ENCODE measurements at regions not wholly inside any gene's neighbourhood (a gene's known extent, or its start where the extent isn't known, plus 50 kb on each side); places are given as distances from the start of the nearest gene placed in this dataset.

GRCh38 chr1:115467790-115468189 lies 129.7 kb upstream of the NGF start:
- TF ChIP-seq RAD21 (IDR thresholded peaks at IDR 0.05; ENCODE audit: low read depth) (no peak), YY1 (IDR thresholded peaks at IDR 0.05; ENCODE audit: low read depth) (no peak), EP300 (IDR thresholded peaks at IDR 0.05; ENCODE audit: borderline replicate concordance) (no peak), TAF1 (IDR thresholded peaks at IDR 0.05; ENCODE audit: low read depth) (no peak), FOXM1 (IDR thresholded peaks at IDR 0.05; ENCODE audit: borderline replicate concordance, low read depth) (no peak), NFIC (IDR thresholded peaks at IDR 0.05) (no peak), EGR1 (IDR thresholded peaks at IDR 0.05) (no peak), ZBTB7A (IDR thresholded peaks at IDR 0.05; ENCODE audit: low read depth) (no peak), MAX (IDR thresholded peaks at IDR 0.05) (no peak), CREB1 (IDR thresholded peaks at IDR 0.05; ENCODE audit: low read depth) (no peak), USF1 (IDR thresholded peaks at IDR 0.05) (no peak), CEBPB (IDR thresholded peaks at IDR 0.05) (no peak), TEAD4 (IDR thresholded peaks at IDR 0.05) (no peak), TCF12 (IDR thresholded peaks at IDR 0.05; ENCODE audit: low read depth) (no peak)
- TF ChIP-seq, protein P1, sequence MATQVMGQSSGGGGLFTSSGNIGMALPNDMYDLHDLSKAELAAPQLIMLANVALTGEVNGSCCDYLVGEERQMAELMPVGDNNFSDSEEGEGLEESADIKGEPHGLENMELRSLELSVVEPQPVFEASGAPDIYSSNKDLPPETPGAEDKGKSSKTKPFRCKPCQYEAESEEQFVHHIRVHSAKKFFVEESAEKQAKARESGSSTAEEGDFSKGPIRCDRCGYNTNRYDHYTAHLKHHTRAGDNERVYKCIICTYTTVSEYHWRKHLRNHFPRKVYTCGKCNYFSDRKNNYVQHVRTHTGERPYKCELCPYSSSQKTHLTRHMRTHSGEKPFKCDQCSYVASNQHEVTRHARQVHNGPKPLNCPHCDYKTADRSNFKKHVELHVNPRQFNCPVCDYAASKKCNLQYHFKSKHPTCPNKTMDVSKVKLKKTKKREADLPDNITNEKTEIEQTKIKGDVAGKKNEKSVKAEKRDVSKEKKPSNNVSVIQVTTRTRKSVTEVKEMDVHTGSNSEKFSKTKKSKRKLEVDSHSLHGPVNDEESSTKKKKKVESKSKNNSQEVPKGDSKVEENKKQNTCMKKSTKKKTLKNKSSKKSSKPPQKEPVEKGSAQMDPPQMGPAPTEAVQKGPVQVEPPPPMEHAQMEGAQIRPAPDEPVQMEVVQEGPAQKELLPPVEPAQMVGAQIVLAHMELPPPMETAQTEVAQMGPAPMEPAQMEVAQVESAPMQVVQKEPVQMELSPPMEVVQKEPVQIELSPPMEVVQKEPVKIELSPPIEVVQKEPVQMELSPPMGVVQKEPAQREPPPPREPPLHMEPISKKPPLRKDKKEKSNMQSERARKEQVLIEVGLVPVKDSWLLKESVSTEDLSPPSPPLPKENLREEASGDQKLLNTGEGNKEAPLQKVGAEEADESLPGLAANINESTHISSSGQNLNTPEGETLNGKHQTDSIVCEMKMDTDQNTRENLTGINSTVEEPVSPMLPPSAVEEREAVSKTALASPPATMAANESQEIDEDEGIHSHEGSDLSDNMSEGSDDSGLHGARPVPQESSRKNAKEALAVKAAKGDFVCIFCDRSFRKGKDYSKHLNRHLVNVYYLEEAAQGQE (IDR thresholded peaks at IDR 0.05; ENCODE audit: low read depth), result no peak

DNA sequence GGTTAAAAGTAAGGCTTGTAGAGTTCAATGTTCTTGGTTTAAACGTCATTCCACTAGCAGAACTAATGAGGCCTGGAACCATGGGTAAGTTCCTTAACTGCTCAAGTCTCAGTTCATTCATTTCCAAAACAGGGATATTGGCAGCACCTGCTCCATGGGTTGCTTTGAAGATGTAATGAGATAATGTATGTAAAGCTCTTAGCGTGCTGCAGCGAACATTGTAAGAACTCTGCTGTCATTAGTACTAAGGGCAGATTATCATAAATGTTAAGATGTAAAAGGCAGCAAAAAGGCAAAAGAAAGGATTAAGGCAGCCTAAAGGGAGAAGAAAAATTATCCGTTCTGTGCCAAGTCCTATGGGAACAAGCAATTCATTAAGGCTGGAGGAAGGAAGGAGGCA lies 129.1 kb upstream of the NGF start:
- TF ChIP-seq YY1 (IDR thresholded peaks at IDR 0.05; ENCODE audit: low read depth) (no peak), ZBTB7A (IDR thresholded peaks at IDR 0.05; ENCODE audit: low read depth) (no peak), USF1 (IDR thresholded peaks at IDR 0.05) (no peak), NFIC (IDR thresholded peaks at IDR 0.05) (no peak), EP300 (IDR thresholded peaks at IDR 0.05; ENCODE audit: borderline replicate concordance) (no peak), TAF1 (IDR thresholded peaks at IDR 0.05; ENCODE audit: low read depth) (no peak), CEBPB (IDR thresholded peaks at IDR 0.05) (no peak), RAD21 (IDR thresholded peaks at IDR 0.05; ENCODE audit: low read depth) (no peak), TCF12 (IDR thresholded peaks at IDR 0.05; ENCODE audit: low read depth) (no peak)

DNA sequence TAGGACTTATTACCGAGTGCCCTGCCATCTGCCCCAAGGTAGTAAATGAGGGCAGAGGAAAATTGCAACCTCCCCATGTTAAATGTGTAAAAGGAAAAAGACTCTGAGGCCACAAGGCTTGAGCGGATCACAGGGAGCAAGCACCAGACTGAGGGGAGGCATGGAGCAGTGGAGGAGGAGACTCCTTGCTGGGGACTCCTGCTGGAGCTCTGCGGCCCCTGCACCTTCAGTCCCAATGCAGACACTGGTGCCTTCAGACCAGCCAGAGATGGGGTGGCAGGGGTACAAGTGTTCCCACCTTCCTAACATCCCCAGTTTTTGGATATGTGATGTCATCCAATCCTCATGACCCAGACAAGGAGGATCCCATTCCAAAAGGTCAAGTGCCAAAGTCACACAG lies 128.4 kb upstream of the NGF start:
- TF ChIP-seq FOXM1 (IDR thresholded peaks at IDR 0.05; ENCODE audit: borderline replicate concordance, low read depth) (no peak), TCF12 (IDR thresholded peaks at IDR 0.05; ENCODE audit: low read depth) (no peak), CREB1 (IDR thresholded peaks at IDR 0.05; ENCODE audit: low read depth) (no peak), TEAD4 (IDR thresholded peaks at IDR 0.05) (no peak), RAD21 (IDR thresholded peaks at IDR 0.05; ENCODE audit: low read depth) (no peak), YY1 (IDR thresholded peaks at IDR 0.05; ENCODE audit: low read depth) (no peak), TAF1 (IDR thresholded peaks at IDR 0.05; ENCODE audit: low read depth) (no peak), USF1 (IDR thresholded peaks at IDR 0.05) (no peak), CEBPB (IDR thresholded peaks at IDR 0.05) (no peak), NFIC (IDR thresholded peaks at IDR 0.05) (no peak), EGR1 (IDR thresholded peaks at IDR 0.05) (no peak)
- TF ChIP-seq, protein P1 (IDR thresholded peaks at IDR 0.05; ENCODE audit: low read depth), result no peak

GRCh38 chr1:115465802-115466363 lies 127.8 kb upstream of the NGF start:
- TF ChIP-seq ZBTB7A (IDR thresholded peaks at IDR 0.05; ENCODE audit: low read depth), result no peak
- no peak for TF ChIP-seq NFIC (IDR thresholded peaks at IDR 0.05)

GRCh38 chr1:115463347-115463746 lies 125.3 kb upstream of the NGF start:
- no peak for TF ChIP-seq FOXM1 (IDR thresholded peaks at IDR 0.05; ENCODE audit: borderline replicate concordance, low read depth)
- TF ChIP-seq, protein P1 (IDR thresholded peaks at IDR 0.05; ENCODE audit: low read depth), result no peak
- peak; percentile 72 for TF ChIP-seq RAD21 (IDR thresholded peaks at IDR 0.05; ENCODE audit: low read depth)
